Neural progenitor cell (in vitro differentiated cells): ENCODE measurements at regions not wholly inside any gene's neighbourhood (a gene's known extent, or its start where the extent isn't known, plus 50 kb on each side); places are given as distances from the start of the nearest gene placed in this dataset.

Experiments
- EZH2phosphoT487 ChIP-seq: fragments of 200-600 bp; sonication (generic); IDR thresholded peaks from 2 replicates; pipeline ENCODE4 v1.6.1; 2017; ENCODE audit warnings: antibody characterized with exemption
- TF ChIP-seq, protein P1 (sequence below): fragments of 200-600 bp; sonication (generic); IDR thresholded peaks from 2 replicates; pipeline ENCODE4 v1.5.1; 2017; ENCODE audit warnings: antibody characterized with exemption, mild to moderate bottlenecking

DNA sequence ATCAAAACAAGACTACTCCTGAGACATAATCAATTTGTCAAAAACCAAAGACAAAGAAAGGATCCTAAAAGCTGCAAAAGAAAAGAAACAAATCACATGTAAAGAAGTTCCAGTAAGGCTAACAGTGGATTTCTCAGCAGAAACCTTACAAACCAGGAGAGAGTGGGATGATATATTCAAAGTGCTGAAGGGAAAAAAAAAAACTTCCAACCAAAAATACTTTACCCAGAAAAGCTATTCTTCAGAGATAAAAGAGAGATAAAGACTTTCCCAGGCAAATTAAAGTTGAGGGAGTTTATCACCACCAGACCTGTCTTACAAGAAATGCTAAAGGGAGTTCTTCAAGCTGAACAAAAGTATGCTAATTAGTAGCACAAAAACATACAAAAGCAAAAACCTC, 91.9 kb upstream of the PPP2R5C start:
- TF ChIP-seq, protein P1, sequence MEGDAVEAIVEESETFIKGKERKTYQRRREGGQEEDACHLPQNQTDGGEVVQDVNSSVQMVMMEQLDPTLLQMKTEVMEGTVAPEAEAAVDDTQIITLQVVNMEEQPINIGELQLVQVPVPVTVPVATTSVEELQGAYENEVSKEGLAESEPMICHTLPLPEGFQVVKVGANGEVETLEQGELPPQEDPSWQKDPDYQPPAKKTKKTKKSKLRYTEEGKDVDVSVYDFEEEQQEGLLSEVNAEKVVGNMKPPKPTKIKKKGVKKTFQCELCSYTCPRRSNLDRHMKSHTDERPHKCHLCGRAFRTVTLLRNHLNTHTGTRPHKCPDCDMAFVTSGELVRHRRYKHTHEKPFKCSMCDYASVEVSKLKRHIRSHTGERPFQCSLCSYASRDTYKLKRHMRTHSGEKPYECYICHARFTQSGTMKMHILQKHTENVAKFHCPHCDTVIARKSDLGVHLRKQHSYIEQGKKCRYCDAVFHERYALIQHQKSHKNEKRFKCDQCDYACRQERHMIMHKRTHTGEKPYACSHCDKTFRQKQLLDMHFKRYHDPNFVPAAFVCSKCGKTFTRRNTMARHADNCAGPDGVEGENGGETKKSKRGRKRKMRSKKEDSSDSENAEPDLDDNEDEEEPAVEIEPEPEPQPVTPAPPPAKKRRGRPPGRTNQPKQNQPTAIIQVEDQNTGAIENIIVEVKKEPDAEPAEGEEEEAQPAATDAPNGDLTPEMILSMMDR = no peak
- no peak for TF ChIP-seq EZH2phosphoT487
